ENCODE measurements at regions not wholly inside any gene's neighbourhood (a gene's known extent, or its start where the extent isn't known, plus 50 kb on each side); places are given as distances from the start of the nearest gene placed in this dataset.

DNA sequence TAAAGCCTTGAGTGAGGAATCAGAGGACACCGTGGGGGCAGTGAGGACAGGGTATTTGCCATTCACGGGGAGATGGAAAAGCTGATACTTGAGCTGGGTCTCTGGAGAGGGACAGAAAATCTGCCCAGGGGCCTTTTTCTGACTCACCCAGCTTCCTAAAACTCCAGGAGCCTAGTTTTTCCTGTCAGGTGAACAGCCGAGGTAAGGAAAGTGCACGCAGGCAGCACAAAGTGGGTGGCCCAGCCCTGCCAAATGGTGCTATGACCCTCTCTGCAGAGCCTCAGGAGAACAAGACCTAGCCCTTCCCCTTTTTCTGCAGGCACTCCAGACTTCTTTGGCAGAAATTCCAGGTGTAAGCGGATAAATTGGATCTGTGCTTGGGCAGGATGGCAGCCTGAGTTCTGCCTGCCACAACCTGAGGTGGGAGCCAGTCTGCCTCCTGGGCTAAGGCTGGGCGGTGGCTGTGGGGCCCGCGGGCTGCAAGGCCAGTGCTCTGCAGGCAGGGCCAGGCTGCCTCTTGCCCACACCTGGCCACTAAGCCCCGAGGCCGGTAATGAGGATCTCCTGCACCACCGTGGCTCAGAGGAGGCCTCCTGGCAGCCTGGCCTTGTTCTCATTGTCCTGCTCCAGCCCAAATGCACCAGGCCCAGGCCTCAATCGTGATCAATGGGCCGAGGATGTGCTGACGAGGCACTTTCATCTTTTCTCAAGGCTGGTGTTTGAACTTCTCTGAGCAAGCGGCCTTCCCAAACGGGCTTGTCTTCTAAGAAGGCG is 72.9 kb upstream of the LMO1 start:
- intact Hi-C loops (cut with DNase I; ENCODE audit: low total_unique reads) = no loop called here
- WGBS, 5 donors = 84 to 92% (median 87%) methylated on average over 13 to 17 of the region's 17 CpGs
- no peak for DNase-seq

DNA sequence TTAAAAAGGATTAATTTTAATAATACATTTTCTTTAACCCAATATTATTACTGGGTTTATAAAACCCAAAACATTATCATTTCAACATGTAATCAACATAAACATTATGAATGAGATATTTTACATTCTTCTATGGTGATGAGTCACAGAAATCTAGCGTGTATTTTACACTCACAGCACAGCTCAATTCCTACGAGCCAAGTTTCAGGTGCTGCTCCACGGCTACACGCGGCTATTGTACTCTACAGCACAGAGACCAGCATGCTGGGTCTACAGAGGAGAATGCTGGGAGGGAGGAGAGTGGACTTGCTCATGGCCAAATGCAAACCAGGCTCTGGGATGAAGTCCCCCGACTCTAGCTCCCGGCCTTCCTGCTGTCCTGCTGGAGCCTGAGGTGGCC is 72.0 kb upstream of the LMO1 start:
- H3K36me3 ChIP-seq = no peaks in the 10 kb centered on the region
- no peaks in the 10 kb centered on the region for H3K9me3 ChIP-seq
- 84 to 93% (median 92%) methylated on average over 7 of the region's 7 CpGs for WGBS, 5 donors
- H3K4me3 ChIP-seq = no peak overlapping the region
- DNase-seq = no peak
- intact Hi-C loops (cut with DNase I; ENCODE audit: low total_unique reads) = no loop called here
- peaks cover 0 to 41% (median 13%) of the 10 kb centered on the region in 6 donors for H3K4me1 ChIP-seq
- no peak overlapping the region for H3K27ac ChIP-seq
- peaks cover 0 to 10% (median 0%) of the 10 kb centered on the region in 7 donors for H3K27me3 ChIP-seq (replicated peaks in 1 of 7)
- TF ChIP-seq POLR2AphosphoS5 (IDR thresholded peaks at IDR 0.05) (no peak), POLR2A (IDR thresholded peaks at IDR 0.05) (no peak)
- TF ChIP-seq, protein P1, sequence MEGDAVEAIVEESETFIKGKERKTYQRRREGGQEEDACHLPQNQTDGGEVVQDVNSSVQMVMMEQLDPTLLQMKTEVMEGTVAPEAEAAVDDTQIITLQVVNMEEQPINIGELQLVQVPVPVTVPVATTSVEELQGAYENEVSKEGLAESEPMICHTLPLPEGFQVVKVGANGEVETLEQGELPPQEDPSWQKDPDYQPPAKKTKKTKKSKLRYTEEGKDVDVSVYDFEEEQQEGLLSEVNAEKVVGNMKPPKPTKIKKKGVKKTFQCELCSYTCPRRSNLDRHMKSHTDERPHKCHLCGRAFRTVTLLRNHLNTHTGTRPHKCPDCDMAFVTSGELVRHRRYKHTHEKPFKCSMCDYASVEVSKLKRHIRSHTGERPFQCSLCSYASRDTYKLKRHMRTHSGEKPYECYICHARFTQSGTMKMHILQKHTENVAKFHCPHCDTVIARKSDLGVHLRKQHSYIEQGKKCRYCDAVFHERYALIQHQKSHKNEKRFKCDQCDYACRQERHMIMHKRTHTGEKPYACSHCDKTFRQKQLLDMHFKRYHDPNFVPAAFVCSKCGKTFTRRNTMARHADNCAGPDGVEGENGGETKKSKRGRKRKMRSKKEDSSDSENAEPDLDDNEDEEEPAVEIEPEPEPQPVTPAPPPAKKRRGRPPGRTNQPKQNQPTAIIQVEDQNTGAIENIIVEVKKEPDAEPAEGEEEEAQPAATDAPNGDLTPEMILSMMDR (IDR thresholded peaks at IDR 0.05 in 8 of 11, conservative IDR thresholded peaks at IDR 0.05 in 3 of 11) = no peak

More for the DNA sequence above, 72.9 kb upstream of the LMO1 start:
- Histone ChIP-seq H3K27ac (no peak overlapping the region), H3K27me3 (replicated peaks in 1 of 7) (peaks cover 0 to 6% (median 0%) of the 10 kb centered on the region in 7 donors), H3K4me1 (peaks cover 0 to 37% (median 14%) of the 10 kb centered on the region in 6 donors), H3K9me3 (no peaks in the 10 kb centered on the region), H3K36me3 (no peaks in the 10 kb centered on the region), H3K4me3 (no peak overlapping the region)
- no peak for TF ChIP-seq POLR2A (IDR thresholded peaks at IDR 0.05)
- TF ChIP-seq, protein P1 (IDR thresholded peaks at IDR 0.05 in 8 of 11, conservative IDR thresholded peaks at IDR 0.05 in 3 of 11) = no peak
- no peak for TF ChIP-seq POLR2AphosphoS5 (IDR thresholded peaks at IDR 0.05)

DNA sequence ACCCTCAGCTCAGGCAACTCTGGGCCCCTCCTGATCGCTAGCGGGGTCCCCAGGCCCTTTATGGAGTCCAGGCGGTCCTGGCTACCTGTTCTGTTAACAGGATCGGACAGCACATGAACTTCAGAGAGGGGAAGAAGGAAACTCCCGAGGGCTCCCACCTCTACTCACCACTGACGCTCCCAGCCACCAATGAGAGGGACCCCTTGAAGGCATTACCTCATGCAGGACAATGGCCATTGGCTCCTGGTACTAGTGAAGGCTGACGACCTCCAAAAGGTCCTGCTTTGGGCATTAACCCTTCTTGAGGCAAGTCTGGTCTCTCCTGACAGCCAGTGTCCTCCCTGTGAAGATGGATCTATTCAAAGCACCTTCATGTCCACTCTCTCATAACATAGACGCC is 71.5 kb upstream of the LMO1 start:
- H3K27me3 ChIP-seq (replicated peaks in 1 of 7) = peaks cover 0 to 15% (median 0%) of the 10 kb centered on the region in 7 donors
- no peak overlapping the region for H3K4me3 ChIP-seq
- no peaks in the 10 kb centered on the region for H3K36me3 ChIP-seq
- 77 to 93% (median 88%) methylated on average over 8 of the region's 8 CpGs for WGBS, 5 donors
- H3K27ac ChIP-seq = no peak overlapping the region
- DNase-seq = no peak
- no peak for TF ChIP-seq POLR2A (IDR thresholded peaks at IDR 0.05)
- no peak for TF ChIP-seq POLR2AphosphoS5 (IDR thresholded peaks at IDR 0.05)
- H3K4me1 ChIP-seq = peaks cover 3 to 43% (median 14%) of the 10 kb centered on the region in 6 donors
- no peaks in the 10 kb centered on the region for H3K9me3 ChIP-seq
- intact Hi-C loops (cut with DNase I; ENCODE audit: low total_unique reads) = no loop called here

DNA sequence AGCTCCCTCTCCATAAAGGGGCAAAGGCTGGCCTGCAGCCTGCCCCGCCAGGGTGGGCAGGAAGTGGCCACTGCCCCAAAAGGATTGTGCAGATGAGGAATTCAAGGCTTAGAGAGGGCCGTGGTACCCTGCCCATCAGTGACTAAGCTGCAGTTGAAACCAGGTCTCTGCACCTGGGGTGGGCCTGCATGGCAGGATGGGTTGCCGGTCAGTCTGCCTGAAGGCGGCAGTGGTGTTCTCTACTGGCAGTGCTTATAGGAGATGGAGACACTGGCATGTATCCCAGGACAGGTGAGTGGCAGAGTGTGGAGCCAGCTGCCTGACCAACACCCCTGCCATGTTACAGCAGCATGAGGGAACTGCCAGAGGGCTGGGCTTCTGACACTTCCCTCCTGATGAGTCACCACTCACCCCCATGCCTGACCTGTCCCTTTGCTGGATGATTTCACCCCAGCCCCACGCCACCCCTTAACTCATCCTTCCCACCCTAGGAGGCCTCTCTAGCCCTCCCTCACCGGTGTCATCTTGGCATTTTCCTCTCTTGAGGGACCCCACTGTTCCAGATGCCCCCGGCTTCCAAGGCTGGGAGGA is 70.2 kb upstream of the LMO1 start:
- no peak for TF ChIP-seq POLR2A (IDR thresholded peaks at IDR 0.05)
- no peak for TF ChIP-seq POLR2AphosphoS5 (IDR thresholded peaks at IDR 0.05)
- TF ChIP-seq, protein P1 (IDR thresholded peaks at IDR 0.05 in 8 of 11, conservative IDR thresholded peaks at IDR 0.05 in 3 of 11) = no peak
- Histone ChIP-seq H3K27me3 (replicated peaks in 1 of 7) (peaks cover 0 to 23% (median 0%) of the 10 kb centered on the region in 7 donors), H3K27ac (no peak overlapping the region), H3K4me1 (peaks cover 3 to 53% (median 25%) of the 10 kb centered on the region in 6 donors), H3K9me3 (no peaks in the 10 kb centered on the region), H3K36me3 (no peaks in the 10 kb centered on the region), H3K4me3 (no peak overlapping the region)
- 75 to 89% (median 82%) methylated on average over 7 of the region's 7 CpGs for WGBS, 5 donors
- no peak for DNase-seq
- intact Hi-C loops (cut with DNase I; ENCODE audit: low total_unique reads) = no loop called here

All from spleen (tissue), 11 donors.